ENCODE measurements at regions not wholly inside any gene's neighbourhood (a gene's known extent, or its start where the extent isn't known, plus 50 kb on each side); places are given as distances from the start of the nearest gene placed in this dataset.
"Not testable (repeated sequence)": the region's sequence is repeated elsewhere in the genome, so short reads cannot be mapped to it uniquely, and the experiment has no call there.

GRCh38 chr4:129682586-129682985 lies 586.6 kb downstream of the C4orf33 start:
- DNase-seq (ENCODE audit: low spot score), result no peak

- DNase-seq (ENCODE audit: low spot score), result no peak
Observed at GRCh38 chr4:129707949-129708348, 612.0 kb downstream of the C4orf33 start.

- DNase-seq (ENCODE audit: low spot score), result no peak
Observed at GRCh38 chr4:129708784-129709183, 612.8 kb downstream of the C4orf33 start.

GRCh38 chr4:129738175-129738574 lies 642.2 kb downstream of the C4orf33 start:
- DNase-seq (ENCODE audit: low spot score), result no peak

- DNase-seq (ENCODE audit: low spot score), result no peak
Observed at GRCh38 chr4:129747756-129748155, 651.8 kb downstream of the C4orf33 start.

GRCh38 chr4:129748991-129749390 lies 653.0 kb downstream of the C4orf33 start:
- no peak for DNase-seq (ENCODE audit: low spot score)

GRCh38 chr4:129751646-129752045 lies 655.7 kb downstream of the C4orf33 start:
- no peak for DNase-seq (ENCODE audit: low spot score)

GRCh38 chr4:129783596-129783995 lies 687.6 kb downstream of the C4orf33 start:
- DNase-seq (ENCODE audit: low spot score), result no peak

- DNase-seq (ENCODE audit: low spot score), result no peak
Observed at GRCh38 chr4:129788486-129788885, 692.5 kb downstream of the C4orf33 start.

- no peak for DNase-seq (ENCODE audit: low spot score)
Observed at GRCh38 chr4:129804461-129804981, 708.6 kb downstream of the C4orf33 start.

- DNase-seq (ENCODE audit: low spot score), result no peak
Observed at GRCh38 chr4:129806986-129807385, 711.0 kb downstream of the C4orf33 start.

GRCh38 chr4:129808242-129808641 lies 712.3 kb downstream of the C4orf33 start:
- no peak for DNase-seq (ENCODE audit: low spot score)

GRCh38 chr4:129821073-129821472 lies 725.1 kb downstream of the C4orf33 start:
- DNase-seq (ENCODE audit: low spot score), result no peak

- DNase-seq (ENCODE audit: low spot score), result no peak
Observed at GRCh38 chr4:129821963-129822362, 726.0 kb downstream of the C4orf33 start.

- DNase-seq (ENCODE audit: low spot score), result no peak
Observed at GRCh38 chr4:129822701-129823100, 726.7 kb downstream of the C4orf33 start.

GRCh38 chr4:129823105-129823504 lies 727.2 kb downstream of the C4orf33 start:
- no peak for DNase-seq (ENCODE audit: low spot score)

- DNase-seq (ENCODE audit: low spot score), result no peak
Observed at GRCh38 chr4:129829373-129829772, 733.4 kb downstream of the C4orf33 start.

- no peak for DNase-seq (ENCODE audit: low spot score)
Observed at GRCh38 chr4:129839687-129840086, 743.7 kb downstream of the C4orf33 start.

- no peak for DNase-seq (ENCODE audit: low spot score)
Observed at GRCh38 chr4:129842096-129842495, 746.1 kb downstream of the C4orf33 start.

- no peak for DNase-seq (ENCODE audit: low spot score)
Observed at GRCh38 chr4:129852434-129852833, 756.5 kb downstream of the C4orf33 start.

GRCh38 chr4:129853685-129854467 lies 757.9 kb downstream of the C4orf33 start:
- DNase-seq (ENCODE audit: low spot score), result not testable (repeated sequence)

GRCh38 chr4:129862461-129862860 lies 766.5 kb downstream of the C4orf33 start:
- no peak for DNase-seq (ENCODE audit: low spot score)

GRCh38 chr4:129863206-129863605 lies 767.3 kb downstream of the C4orf33 start:
- DNase-seq (ENCODE audit: low spot score), result no peak

GRCh38 chr4:129883996-129884395 lies 788.0 kb downstream of the C4orf33 start:
- DNase-seq (ENCODE audit: low spot score), result no peak

Measured in CD4-positive, alpha-beta T cell treated with Interleukin-2 at 100 ng/mL for 4 hours (primary cell).